NT2/D1 (cell line): ENCODE measurements at regions not wholly inside any gene's neighbourhood (a gene's known extent, or its start where the extent isn't known, plus 50 kb on each side); places are given as distances from the start of the nearest gene placed in this dataset.
"Not testable (repeated sequence)": the region's sequence is repeated elsewhere in the genome, so short reads cannot be mapped to it uniquely, and the experiment has no call there.

Source experiments
- DNase-seq: peaks from one replicate; pipeline ENCODE4 v3.0.0-alpha.2; 2011; ENCODE audit warnings: low read depth, low spot score
- H3K27me3 ChIP-seq: 2 replicates; pipeline ENCODE4 v1.6.0; 2011; ENCODE audit warnings: mild to moderate bottlenecking; ENCODE audit not compliant: insufficient read length, insufficient read depth
- H3K36me3 ChIP-seq: 2 replicates; pipeline ENCODE4 v1.6.1; 2011; ENCODE audit warnings: mild to moderate bottlenecking, low read length, mixed read lengths; ENCODE audit not compliant: insufficient read depth, insufficient read length
- H3K4me1 ChIP-seq: 2 replicates; pipeline ENCODE4 v1.5.1; 2011; ENCODE audit not compliant: insufficient read depth, insufficient read length
- H3K4me3 ChIP-seq: 2 replicates; pipeline ENCODE4 v1.5.1; 2011; ENCODE audit warnings: low read depth; ENCODE audit not compliant: insufficient read length
- H3K9ac ChIP-seq: 2 replicates; pipeline ENCODE4 v1.6.0; 2011; ENCODE audit warnings: low read depth; ENCODE audit not compliant: insufficient read length
- H3K9me3 ChIP-seq: 2 replicates; pipeline ENCODE4 v1.5.1; 2011; ENCODE audit warnings: mild to moderate bottlenecking, low read length; ENCODE audit not compliant: insufficient read depth
- SUZ12 ChIP-seq: IDR thresholded peaks from 2 replicates; pipeline ENCODE4 v1.6.1; 2011; ENCODE audit not compliant: insufficient read length, insufficient read depth; ENCODE audit errors: extremely low read depth
- YY1 ChIP-seq: IDR thresholded peaks from 2 replicates; pipeline ENCODE4 v1.6.1; 2011; ENCODE audit not compliant: insufficient read length, insufficient read depth
- ZNF274 ChIP-seq: IDR thresholded peaks from 2 replicates; pipeline ENCODE4 v1.6.1; 2011; ENCODE audit warnings: mild to moderate bottlenecking, low read depth, low read length

DNA sequence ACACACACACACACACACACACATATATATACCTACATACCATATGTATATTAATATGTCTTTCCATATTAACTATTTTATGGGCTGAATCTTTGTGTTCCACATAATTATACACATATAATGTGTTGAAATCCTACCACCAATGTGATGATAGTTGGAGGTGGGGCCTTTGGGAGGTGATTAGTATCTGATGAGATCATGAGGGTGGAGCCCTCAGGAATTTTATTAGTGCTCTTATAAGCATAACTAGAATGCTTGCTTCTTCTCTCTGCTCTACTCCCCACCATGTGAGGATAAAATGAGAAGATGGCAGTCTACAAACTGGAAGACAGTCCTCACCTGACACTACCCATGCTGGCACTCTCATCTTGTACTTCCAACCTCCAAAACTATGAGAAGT lies 1193.5 kb upstream of the FLRT2 start:
- H3K36me3 ChIP-seq, result no peaks in the 10 kb centered on the region
- no peaks in the 10 kb centered on the region for H3K4me1 ChIP-seq
- H3K4me3 ChIP-seq, result no peak overlapping the region
- TF ChIP-seq YY1, result no peak
- TF ChIP-seq SUZ12, result no peak
- TF ChIP-seq ZNF274, result no peak
- H3K9ac ChIP-seq, result no peak overlapping the region
- no peaks in the 10 kb centered on the region for H3K27me3 ChIP-seq
- DNase-seq, result no peak
- peaks cover 1% of the 10 kb centered on the region; the same call in 1 of the 2 replicates for H3K9me3 ChIP-seq

GRCh38 chr14:84340938-84341337 lies 1189.0 kb upstream of the FLRT2 start:
- Histone ChIP-seq H3K27me3 (no peaks in the 10 kb centered on the region), H3K9ac (no peak overlapping the region), H3K36me3 (no peaks in the 10 kb centered on the region), H3K9me3 (peaks cover 6% of the 10 kb centered on the region; the same call in 1 of the 2 replicates), H3K4me1 (no peaks in the 10 kb centered on the region), H3K4me3 (no peak overlapping the region)
- TF ChIP-seq YY1 (no peak), ZNF274 (no peak), SUZ12 (no peak)
- no peak for DNase-seq

DNA sequence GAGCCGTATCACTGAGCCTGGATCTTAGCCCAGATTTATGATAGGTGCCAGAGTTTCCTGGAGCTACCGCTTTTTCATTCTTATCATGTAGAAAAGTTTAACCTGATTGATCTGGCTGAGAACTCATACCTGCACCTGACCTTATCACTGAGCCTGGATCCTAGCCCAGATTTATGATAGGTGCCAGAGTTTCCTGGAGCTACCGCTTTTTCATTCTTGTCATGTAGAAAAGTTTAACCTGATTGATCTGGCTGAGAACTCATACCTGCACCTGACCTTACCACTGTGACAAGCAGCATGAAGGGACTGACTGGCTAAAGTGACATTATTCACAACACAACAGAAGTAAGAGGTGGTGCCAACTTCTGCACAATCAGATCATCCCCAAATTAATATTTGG lies 1188.1 kb upstream of the FLRT2 start:
- H3K27me3 ChIP-seq, H3K36me3 ChIP-seq, H3K4me1 ChIP-seq, DNase-seq, H3K4me3 ChIP-seq, H3K9ac ChIP-seq, H3K9me3 ChIP-seq: not testable (repeated sequence)
- peak; percentile 69 for TF ChIP-seq ZNF274

GRCh38 chr14:84343656-84344055 lies 1186.3 kb upstream of the FLRT2 start:
- H3K36me3 ChIP-seq, result no peaks in the 10 kb centered on the region
- H3K27me3 ChIP-seq, result no peaks in the 10 kb centered on the region
- no peak for DNase-seq
- no peak overlapping the region for H3K4me3 ChIP-seq
- H3K9ac ChIP-seq, result no peak overlapping the region
- H3K9me3 ChIP-seq, result peaks cover 6% of the 10 kb centered on the region; the same call in 1 of the 2 replicates
- H3K4me1 ChIP-seq, result no peaks in the 10 kb centered on the region
- TF ChIP-seq YY1, result no peak
- TF ChIP-seq SUZ12, result no peak
- no peak for TF ChIP-seq ZNF274

DNA sequence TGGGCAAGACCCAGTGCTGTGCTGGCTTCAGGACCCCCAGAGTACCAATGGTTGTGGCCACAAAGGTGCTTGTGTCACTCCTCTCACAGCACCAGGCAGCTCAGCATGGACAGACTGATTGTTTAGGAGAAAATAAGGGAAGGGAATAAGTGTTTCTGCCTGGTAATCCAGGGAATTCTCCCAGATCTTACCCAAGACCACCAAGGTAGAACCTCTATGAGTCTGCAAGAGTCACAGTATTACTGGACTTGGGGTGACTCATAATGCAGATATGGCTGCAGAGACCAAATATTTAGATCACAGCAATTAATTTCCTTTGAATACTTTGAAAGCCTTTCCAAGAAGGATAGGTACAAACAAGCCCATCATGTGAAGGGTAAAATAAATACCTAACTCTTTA lies 1178.3 kb upstream of the FLRT2 start:
- no peak for DNase-seq
- Histone ChIP-seq H3K27me3 (no peaks in the 10 kb centered on the region), H3K4me1 (no peaks in the 10 kb centered on the region), H3K9ac (no peak overlapping the region), H3K36me3 (no peaks in the 10 kb centered on the region), H3K9me3 (no peaks in the 10 kb centered on the region), H3K4me3 (no peak overlapping the region)
- TF ChIP-seq SUZ12 (no peak), YY1 (no peak), ZNF274 (no peak)

- Histone ChIP-seq H3K9ac (no peak overlapping the region), H3K9me3 (no peaks in the 10 kb centered on the region), H3K36me3 (no peaks in the 10 kb centered on the region), H3K27me3 (no peaks in the 10 kb centered on the region), H3K4me3 (no peak overlapping the region), H3K4me1 (no peaks in the 10 kb centered on the region)
- no peak for TF ChIP-seq SUZ12
- no peak for DNase-seq
Observed at GRCh38 chr14:84361476-84361875, 1168.5 kb upstream of the FLRT2 start.

DNA sequence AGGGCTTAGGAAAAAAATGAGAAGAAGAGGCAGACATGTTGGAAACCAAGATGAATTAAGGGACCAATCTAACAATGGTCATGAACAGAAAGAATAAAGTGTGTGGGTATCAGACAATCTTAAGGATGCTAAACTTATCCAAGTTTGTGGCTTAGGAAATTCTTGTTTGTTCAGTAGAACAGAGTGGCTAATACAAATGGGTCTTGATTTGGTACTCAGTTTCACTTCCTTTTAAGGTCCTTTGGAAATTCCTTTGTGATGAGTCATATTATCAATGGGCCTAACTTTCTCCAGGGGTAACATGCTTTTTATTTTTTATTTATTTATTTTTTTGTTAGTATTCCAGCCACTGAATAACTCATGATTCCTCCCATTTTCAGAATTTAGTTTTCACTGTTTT lies 1154.7 kb upstream of the FLRT2 start:
- no peak for TF ChIP-seq YY1
- no peak for TF ChIP-seq ZNF274
- no peak for TF ChIP-seq SUZ12
- Histone ChIP-seq H3K36me3 (no peaks in the 10 kb centered on the region), H3K27me3 (no peaks in the 10 kb centered on the region), H3K4me3 (no peak overlapping the region), H3K4me1 (no peaks in the 10 kb centered on the region), H3K9me3 (no peaks in the 10 kb centered on the region), H3K9ac (no peak overlapping the region)
- DNase-seq, result no peak

- Histone ChIP-seq H3K27me3 (no peaks in the 10 kb centered on the region), H3K36me3 (no peaks in the 10 kb centered on the region), H3K9ac (no peak overlapping the region), H3K4me1 (no peaks in the 10 kb centered on the region), H3K9me3 (no peaks in the 10 kb centered on the region), H3K4me3 (no peak overlapping the region)
- no peak for DNase-seq
- TF ChIP-seq ZNF274 (no peak), YY1 (no peak), SUZ12 (no peak)
Observed at GRCh38 chr14:84390010-84390409, 1139.9 kb upstream of the FLRT2 start.
